SKM-1 (cell line): ENCODE measurements at regions not wholly inside any gene's neighbourhood (a gene's known extent, or its start where the extent isn't known, plus 50 kb on each side); places are given as distances from the start of the nearest gene placed in this dataset.
"Not testable (repeated sequence)": the region's sequence is repeated elsewhere in the genome, so short reads cannot be mapped to it uniquely, and the experiment has no call there.

Experiments used
- DNase-seq: peaks from one replicate; lab custom pipeline; 2025; ENCODE audit not compliant: unreplicated experiment; lab: John Stamatoyannopoulos, UW

- not testable (repeated sequence) for DNase-seq
Observed at GRCh38 chr4:28857028-28857427, 1863.1 kb upstream of the PCDH7 start.

GRCh38 chr4:28868841-28869240, 1851.3 kb upstream of the PCDH7 start:
- DNase-seq, result no peak

GRCh38 chr4:28879178-28879577, 1841.0 kb upstream of the PCDH7 start:
- DNase-seq, result no peak

- DNase-seq, result no peak
Observed at GRCh38 chr4:28879900-28880299, 1840.3 kb upstream of the PCDH7 start.

GRCh38 chr4:28883211-28883610, 1837.0 kb upstream of the PCDH7 start:
- no peak for DNase-seq

- no peak for DNase-seq
Observed at GRCh38 chr4:28886934-28887333, 1833.2 kb upstream of the PCDH7 start.

- DNase-seq, result no peak
Observed at GRCh38 chr4:28890949-28891775, 1829.0 kb upstream of the PCDH7 start.

- no peak for DNase-seq
Observed at GRCh38 chr4:28913466-28913865, 1806.7 kb upstream of the PCDH7 start.

GRCh38 chr4:28916585-28916984, 1803.6 kb upstream of the PCDH7 start:
- DNase-seq, result no peak

- no peak for DNase-seq
Observed at GRCh38 chr4:28918871-28919270, 1801.3 kb upstream of the PCDH7 start.

GRCh38 chr4:28921886-28922285, 1798.3 kb upstream of the PCDH7 start:
- DNase-seq, result no peak

- no peak for DNase-seq
Observed at GRCh38 chr4:28926156-28926555, 1794.0 kb upstream of the PCDH7 start.

GRCh38 chr4:28942631-28943030, 1777.5 kb upstream of the PCDH7 start:
- no peak for DNase-seq

GRCh38 chr4:28947374-28947773, 1772.8 kb upstream of the PCDH7 start:
- no peak for DNase-seq

GRCh38 chr4:28948501-28948900, 1771.7 kb upstream of the PCDH7 start:
- DNase-seq, result no peak

GRCh38 chr4:28966982-28967381, 1753.2 kb upstream of the PCDH7 start:
- DNase-seq, result no peak

GRCh38 chr4:28973587-28974350, 1746.4 kb upstream of the PCDH7 start:
- no peak for DNase-seq

GRCh38 chr4:28976369-28976768, 1743.8 kb upstream of the PCDH7 start:
- DNase-seq, result no peak

- no peak for DNase-seq
Observed at GRCh38 chr4:29002151-29002550, 1718.0 kb upstream of the PCDH7 start.

GRCh38 chr4:29005838-29006237, 1714.3 kb upstream of the PCDH7 start:
- no peak for DNase-seq

GRCh38 chr4:29009908-29010307, 1710.3 kb upstream of the PCDH7 start:
- no peak for DNase-seq

GRCh38 chr4:29013341-29013740, 1706.8 kb upstream of the PCDH7 start:
- DNase-seq, result no peak
